Smooth muscle cell (in vitro differentiated cells): ENCODE measurements at regions not wholly inside any gene's neighbourhood (a gene's known extent, or its start where the extent isn't known, plus 50 kb on each side); places are given as distances from the start of the nearest gene placed in this dataset.

ENCODE experiments used
- DNase-seq: peaks from one replicate; lab custom pipeline; 2025; ENCODE audit not compliant: unreplicated experiment; lab: John Stamatoyannopoulos, UW
- H2AFZ ChIP-seq: fragments of 200-600 bp; sonication (generic); 2 replicates; pipeline ENCODE4 v1.6.0; 2016; ENCODE audit warnings: antibody characterized with exemption, low read depth, mild to moderate bottlenecking
- H3F3A ChIP-seq: fragments of 200-600 bp; sonication (generic); 2 replicates; pipeline ENCODE4 v1.6.0; 2017; ENCODE audit warnings: antibody characterized with exemption, low read depth
- H3K27ac ChIP-seq: fragments of 200-600 bp; sonication (generic); 2 replicates; pipeline ENCODE4 v1.5.1; 2016; ENCODE audit warnings: low read depth, mild to moderate bottlenecking
- H3K27me3 ChIP-seq: fragments of 200-600 bp; sonication (generic); 2 replicates; pipeline ENCODE4 v1.6.1; 2016; ENCODE audit warnings: low read depth, mild to moderate bottlenecking
- H3K36me3 ChIP-seq: fragments of 200-600 bp; sonication (generic); 2 replicates; pipeline ENCODE4 v1.5.1; 2016; ENCODE audit warnings: low read depth
- H3K4me1 ChIP-seq: fragments of 200-600 bp; sonication (generic); 2 replicates; pipeline ENCODE4 v1.5.1; 2016; ENCODE audit warnings: low read depth
- H3K4me2 ChIP-seq: fragments of 200-600 bp; sonication (generic); 2 replicates; pipeline ENCODE4 v1.6.0; 2016; ENCODE audit warnings: mild to moderate bottlenecking
- H3K4me3 ChIP-seq: fragments of 200-600 bp; sonication (generic); 2 replicates; pipeline ENCODE4 v1.5.1; 2016; ENCODE audit warnings: mild to moderate bottlenecking
- H3K79me2 ChIP-seq: fragments of 200-600 bp; sonication (generic); 2 replicates; pipeline ENCODE4 v1.6.0; 2016; ENCODE audit warnings: low read depth, mild to moderate bottlenecking
- H3K9ac ChIP-seq: fragments of 200-600 bp; sonication (generic); 2 replicates; pipeline ENCODE4 v1.6.0; 2016; ENCODE audit warnings: low read depth
- H3K9me3 ChIP-seq: fragments of 200-600 bp; sonication (generic); replicated peaks from 2 replicates; pipeline ENCODE4 v1.5.1; 2016; ENCODE audit warnings: low read depth
- H4K20me1 ChIP-seq: fragments of 200-600 bp; sonication (generic); 2 replicates; pipeline ENCODE4 v1.6.0; 2016; ENCODE audit warnings: low read depth
- WGBS: methylation state at CpG from one replicate; pipeline ENCODE4 v1.1.7; 2016; ENCODE audit warnings: low lambda C conversion rate; 5-methylcytosine and 5-hydroxymethylcytosine counted together
- TF ChIP-seq, protein P1 (sequence below): fragments of 200-600 bp; sonication (generic); IDR thresholded peaks from 2 replicates; pipeline ENCODE4 v1.5.1; 2017; ENCODE audit warnings: borderline replicate concordance, mild to moderate bottlenecking, antibody characterized with exemption; ENCODE audit not compliant: insufficient read depth, poor library complexity, severe bottlenecking

DNA sequence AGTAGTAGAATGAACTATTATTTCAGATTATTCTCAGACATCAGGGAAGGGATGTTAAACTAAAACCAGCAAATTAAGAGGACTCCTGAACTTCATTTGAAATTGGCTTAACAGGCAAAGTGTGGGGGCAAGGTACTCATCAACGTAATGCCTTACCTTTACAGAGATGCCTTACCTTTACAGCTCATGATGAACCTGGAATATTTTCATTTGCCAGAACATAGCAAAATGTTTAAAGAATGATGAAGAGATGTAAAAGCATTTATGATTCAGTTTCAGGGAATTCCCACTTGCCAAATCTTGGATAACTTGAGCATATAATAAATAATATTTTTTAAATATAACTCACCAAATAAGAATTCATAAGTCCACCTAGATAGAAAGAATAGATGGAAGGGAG, 207.5 kb downstream of the TINAG start:
- Histone ChIP-seq H3K27me3 (no peaks in the 10 kb centered on the region), H3K79me2 (no peaks in the 10 kb centered on the region), H2AFZ (no peak overlapping the region), H3K4me1 (no peaks in the 10 kb centered on the region), H3K9ac (no peak overlapping the region), H4K20me1 (no peaks in the 10 kb centered on the region), H3K27ac (no peak overlapping the region), H3K9me3 (no peaks in the 10 kb centered on the region), H3K4me3 (no peak overlapping the region), H3F3A (no peaks in the 10 kb centered on the region), H3K4me2 (no peak overlapping the region), H3K36me3 (no peaks in the 10 kb centered on the region)
- TF ChIP-seq, protein P1, sequence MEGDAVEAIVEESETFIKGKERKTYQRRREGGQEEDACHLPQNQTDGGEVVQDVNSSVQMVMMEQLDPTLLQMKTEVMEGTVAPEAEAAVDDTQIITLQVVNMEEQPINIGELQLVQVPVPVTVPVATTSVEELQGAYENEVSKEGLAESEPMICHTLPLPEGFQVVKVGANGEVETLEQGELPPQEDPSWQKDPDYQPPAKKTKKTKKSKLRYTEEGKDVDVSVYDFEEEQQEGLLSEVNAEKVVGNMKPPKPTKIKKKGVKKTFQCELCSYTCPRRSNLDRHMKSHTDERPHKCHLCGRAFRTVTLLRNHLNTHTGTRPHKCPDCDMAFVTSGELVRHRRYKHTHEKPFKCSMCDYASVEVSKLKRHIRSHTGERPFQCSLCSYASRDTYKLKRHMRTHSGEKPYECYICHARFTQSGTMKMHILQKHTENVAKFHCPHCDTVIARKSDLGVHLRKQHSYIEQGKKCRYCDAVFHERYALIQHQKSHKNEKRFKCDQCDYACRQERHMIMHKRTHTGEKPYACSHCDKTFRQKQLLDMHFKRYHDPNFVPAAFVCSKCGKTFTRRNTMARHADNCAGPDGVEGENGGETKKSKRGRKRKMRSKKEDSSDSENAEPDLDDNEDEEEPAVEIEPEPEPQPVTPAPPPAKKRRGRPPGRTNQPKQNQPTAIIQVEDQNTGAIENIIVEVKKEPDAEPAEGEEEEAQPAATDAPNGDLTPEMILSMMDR = no peak
- DNase-seq = no peak
- 71% methylated on average over 1 of the region's 1 CpG for WGBS

DNA sequence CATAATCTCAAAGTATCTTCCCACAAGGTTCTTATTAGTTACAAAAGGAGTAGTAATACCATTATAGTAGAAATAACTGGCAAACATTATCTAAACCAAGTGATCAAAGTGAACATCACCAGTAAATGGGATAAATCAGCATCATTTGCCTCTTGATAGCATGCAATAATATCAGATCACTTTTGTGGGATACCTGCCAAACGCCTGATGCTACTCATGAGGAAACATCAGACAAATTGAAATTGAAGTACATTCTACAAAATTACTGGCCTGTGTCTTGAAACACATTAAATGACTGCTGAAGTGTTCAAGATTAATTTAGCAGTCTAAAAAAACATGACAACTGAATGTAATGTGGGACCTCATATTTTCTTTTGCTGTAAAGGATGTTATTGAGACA, 208.1 kb downstream of the TINAG start:
- no peak for DNase-seq
- Histone ChIP-seq H3K4me2 (no peak overlapping the region), H3K27me3 (no peaks in the 10 kb centered on the region), H3K4me3 (no peak overlapping the region), H3K27ac (no peak overlapping the region), H3F3A (no peaks in the 10 kb centered on the region), H3K79me2 (no peaks in the 10 kb centered on the region), H3K9ac (no peak overlapping the region), H3K36me3 (no peaks in the 10 kb centered on the region), H3K4me1 (no peaks in the 10 kb centered on the region), H4K20me1 (no peaks in the 10 kb centered on the region), H3K9me3 (no peaks in the 10 kb centered on the region), H2AFZ (no peak overlapping the region)
- TF ChIP-seq, protein P1 = no peak
- 74% methylated on average over 1 of the region's 1 CpG for WGBS

DNA sequence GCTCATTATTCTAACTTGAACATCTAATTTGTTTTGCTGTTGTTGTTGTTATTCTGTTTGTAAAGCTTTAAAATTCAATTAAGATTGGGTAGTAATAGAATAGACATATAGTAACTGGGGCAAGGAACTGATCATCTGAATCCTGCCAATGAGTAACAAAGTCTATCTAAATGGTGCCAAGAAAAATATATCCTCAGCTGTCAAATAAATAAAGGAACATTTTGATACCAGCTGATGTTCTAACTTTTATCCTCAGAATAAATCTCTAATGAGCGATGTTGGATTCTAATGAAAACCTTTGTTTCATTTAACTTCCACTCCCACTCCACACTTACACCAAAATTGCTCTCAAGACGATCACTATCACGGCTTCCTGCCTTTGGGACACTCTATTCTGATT, 210.9 kb downstream of the TINAG start:
- no peak for DNase-seq
- no peaks in the 10 kb centered on the region for H3K79me2 ChIP-seq
- H3K4me3 ChIP-seq = no peak overlapping the region
- no peak overlapping the region for H3K9ac ChIP-seq
- no peaks in the 10 kb centered on the region for H3K9me3 ChIP-seq
- TF ChIP-seq, protein P1 = no peak
- no peaks in the 10 kb centered on the region for H4K20me1 ChIP-seq
- no peaks in the 10 kb centered on the region for H3K4me1 ChIP-seq
- no peak overlapping the region for H3K4me2 ChIP-seq
- no peak overlapping the region for H2AFZ ChIP-seq
- H3F3A ChIP-seq = no peaks in the 10 kb centered on the region
- no peaks in the 10 kb centered on the region for H3K27me3 ChIP-seq
- no peaks in the 10 kb centered on the region for H3K36me3 ChIP-seq
- H3K27ac ChIP-seq = no peak overlapping the region
- 94% methylated on average over 3 of the region's 3 CpGs for WGBS

DNA sequence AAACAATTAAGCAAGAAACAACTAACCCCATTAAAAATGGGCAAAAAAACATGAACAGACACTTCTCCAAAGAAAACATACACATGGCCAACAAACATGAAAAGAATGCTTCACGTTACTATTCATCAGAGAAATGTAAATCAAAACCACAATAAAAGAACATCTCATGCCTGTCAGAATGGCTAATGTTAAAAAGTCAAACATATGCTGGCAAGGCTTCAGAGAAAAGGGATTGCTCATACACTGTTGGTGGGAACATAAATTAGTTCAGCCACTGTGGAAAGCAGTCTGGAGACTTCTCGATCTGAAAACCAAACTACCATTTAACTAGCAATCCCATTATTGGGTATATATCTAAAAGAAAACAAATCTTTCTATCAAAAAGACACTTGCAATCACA, 217.5 kb downstream of the TINAG start:
- H2AFZ ChIP-seq = no peak overlapping the region
- TF ChIP-seq, protein P1 = no peak
- 91% methylated on average over 2 of the region's 2 CpGs for WGBS
- no peak overlapping the region for H3K9ac ChIP-seq
- H3K9me3 ChIP-seq = peaks cover 11% of the 10 kb centered on the region
- no peak overlapping the region for H3K4me3 ChIP-seq
- H3K79me2 ChIP-seq = no peaks in the 10 kb centered on the region
- no peak overlapping the region for H3K27ac ChIP-seq
- H3F3A ChIP-seq = no peaks in the 10 kb centered on the region
- no peaks in the 10 kb centered on the region for H3K4me1 ChIP-seq
- DNase-seq = no peak
- no peaks in the 10 kb centered on the region for H3K36me3 ChIP-seq
- no peaks in the 10 kb centered on the region for H3K27me3 ChIP-seq
- H4K20me1 ChIP-seq = no peaks in the 10 kb centered on the region
- no peak overlapping the region for H3K4me2 ChIP-seq
